ENCODE measurements at regions not wholly inside any gene's neighbourhood (a gene's known extent, or its start where the extent isn't known, plus 50 kb on each side); places are given as distances from the start of the nearest gene placed in this dataset.

DNA sequence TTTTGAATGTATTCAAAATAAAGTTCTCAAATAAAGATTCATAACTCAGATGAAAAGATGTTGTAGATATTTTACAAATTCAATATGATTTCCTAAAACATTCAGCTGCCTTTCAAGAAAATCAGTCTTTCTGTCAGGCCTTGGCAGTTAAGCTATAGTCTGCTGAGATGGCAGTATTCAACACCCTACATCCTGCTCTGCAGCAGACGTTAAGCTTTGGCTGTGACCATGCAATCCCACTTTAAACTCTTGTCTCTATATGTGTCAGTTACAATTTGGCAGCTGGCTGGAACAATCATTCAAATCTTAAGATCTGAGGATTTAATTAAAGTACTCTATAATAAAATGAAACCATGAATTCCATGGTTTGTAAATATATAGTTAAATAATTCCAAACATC lies 567.3 kb upstream of the ZNF804A start:
- TF ChIP-seq EP300 (IDR thresholded peaks at IDR 0.05; ENCODE audit: borderline replicate concordance) (no peak), NFIC (IDR thresholded peaks at IDR 0.05) (no peak), FOXM1 (IDR thresholded peaks at IDR 0.05; ENCODE audit: borderline replicate concordance, low read depth) (no peak), RAD21 (IDR thresholded peaks at IDR 0.05; ENCODE audit: low read depth) (no peak), TCF12 (IDR thresholded peaks at IDR 0.05; ENCODE audit: low read depth) (no peak), TAF1 (IDR thresholded peaks at IDR 0.05; ENCODE audit: low read depth) (no peak), ZBTB7A (IDR thresholded peaks at IDR 0.05; ENCODE audit: low read depth) (no peak), CEBPB (IDR thresholded peaks at IDR 0.05) (no peak), YY1 (IDR thresholded peaks at IDR 0.05; ENCODE audit: low read depth) (no peak), CREB1 (IDR thresholded peaks at IDR 0.05; ENCODE audit: low read depth) (no peak), EGR1 (IDR thresholded peaks at IDR 0.05) (no peak)
- TF ChIP-seq, protein P1, sequence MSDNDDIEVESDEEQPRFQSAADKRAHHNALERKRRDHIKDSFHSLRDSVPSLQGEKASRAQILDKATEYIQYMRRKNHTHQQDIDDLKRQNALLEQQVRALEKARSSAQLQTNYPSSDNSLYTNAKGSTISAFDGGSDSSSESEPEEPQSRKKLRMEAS (IDR thresholded peaks at IDR 0.05), result no peak
- TF ChIP-seq, protein P2, sequence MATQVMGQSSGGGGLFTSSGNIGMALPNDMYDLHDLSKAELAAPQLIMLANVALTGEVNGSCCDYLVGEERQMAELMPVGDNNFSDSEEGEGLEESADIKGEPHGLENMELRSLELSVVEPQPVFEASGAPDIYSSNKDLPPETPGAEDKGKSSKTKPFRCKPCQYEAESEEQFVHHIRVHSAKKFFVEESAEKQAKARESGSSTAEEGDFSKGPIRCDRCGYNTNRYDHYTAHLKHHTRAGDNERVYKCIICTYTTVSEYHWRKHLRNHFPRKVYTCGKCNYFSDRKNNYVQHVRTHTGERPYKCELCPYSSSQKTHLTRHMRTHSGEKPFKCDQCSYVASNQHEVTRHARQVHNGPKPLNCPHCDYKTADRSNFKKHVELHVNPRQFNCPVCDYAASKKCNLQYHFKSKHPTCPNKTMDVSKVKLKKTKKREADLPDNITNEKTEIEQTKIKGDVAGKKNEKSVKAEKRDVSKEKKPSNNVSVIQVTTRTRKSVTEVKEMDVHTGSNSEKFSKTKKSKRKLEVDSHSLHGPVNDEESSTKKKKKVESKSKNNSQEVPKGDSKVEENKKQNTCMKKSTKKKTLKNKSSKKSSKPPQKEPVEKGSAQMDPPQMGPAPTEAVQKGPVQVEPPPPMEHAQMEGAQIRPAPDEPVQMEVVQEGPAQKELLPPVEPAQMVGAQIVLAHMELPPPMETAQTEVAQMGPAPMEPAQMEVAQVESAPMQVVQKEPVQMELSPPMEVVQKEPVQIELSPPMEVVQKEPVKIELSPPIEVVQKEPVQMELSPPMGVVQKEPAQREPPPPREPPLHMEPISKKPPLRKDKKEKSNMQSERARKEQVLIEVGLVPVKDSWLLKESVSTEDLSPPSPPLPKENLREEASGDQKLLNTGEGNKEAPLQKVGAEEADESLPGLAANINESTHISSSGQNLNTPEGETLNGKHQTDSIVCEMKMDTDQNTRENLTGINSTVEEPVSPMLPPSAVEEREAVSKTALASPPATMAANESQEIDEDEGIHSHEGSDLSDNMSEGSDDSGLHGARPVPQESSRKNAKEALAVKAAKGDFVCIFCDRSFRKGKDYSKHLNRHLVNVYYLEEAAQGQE (IDR thresholded peaks at IDR 0.05; ENCODE audit: low read depth), result no peak
- TF ChIP-seq, protein P3, sequence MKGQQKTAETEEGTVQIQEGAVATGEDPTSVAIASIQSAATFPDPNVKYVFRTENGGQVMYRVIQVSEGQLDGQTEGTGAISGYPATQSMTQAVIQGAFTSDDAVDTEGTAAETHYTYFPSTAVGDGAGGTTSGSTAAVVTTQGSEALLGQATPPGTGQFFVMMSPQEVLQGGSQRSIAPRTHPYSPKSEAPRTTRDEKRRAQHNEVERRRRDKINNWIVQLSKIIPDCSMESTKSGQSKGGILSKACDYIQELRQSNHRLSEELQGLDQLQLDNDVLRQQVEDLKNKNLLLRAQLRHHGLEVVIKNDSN (IDR thresholded peaks at IDR 0.05), result no peak
